ENCODE measurements at regions not wholly inside any gene's neighbourhood (a gene's known extent, or its start where the extent isn't known, plus 50 kb on each side); places are given as distances from the start of the nearest gene placed in this dataset.

GRCh38 chr11:122269824-122270223, 153.8 kb upstream of the BLID start:
- H3K23me2 ChIP-seq (ENCODE audit: low read depth, low read length) = no peaks in the 10 kb centered on the region
- H3K27ac ChIP-seq (ENCODE audit: low read depth, low read length) = no peak overlapping the region
- no peaks in the 10 kb centered on the region for H3K79me2 ChIP-seq (ENCODE audit: control insufficient read depth in 1 of 2, insufficient read depth in 2 of 2, low read length in 2 of 2)
- no peak overlapping the region for H3K4ac ChIP-seq (replicated peaks; ENCODE audit: insufficient read length, low read depth, low read length)
- H2BK120ac ChIP-seq (replicated peaks; ENCODE audit: low read depth, low read length) = no peak overlapping the region
- H4K91ac ChIP-seq (replicated peaks; ENCODE audit: insufficient read length, low read length) = no peak overlapping the region
- no peak overlapping the region for H4K8ac ChIP-seq (ENCODE audit: extremely low read depth, insufficient read depth, low read length)
- H2BK5ac ChIP-seq (ENCODE audit: low read depth, low read length) = no peak overlapping the region
- 89% methylated on average over 4 of the region's 4 CpGs; no CpG with 5 or more reads in 1 of the 2 experiments for WGBS, 2 experiments (ENCODE audit: extremely low coverage in 1 of 2, insufficient coverage in 1 of 2, insufficient read length in 1 of 2, insufficient replicate concordance in 2 of 2, low coverage in 1 of 2, low lambda C conversion rate in 2 of 2, missing lambda C conversion rate in 1 of 2)
- no peaks in the 10 kb centered on the region for H3K9me3 ChIP-seq (ENCODE audit: insufficient read depth in 2 of 2, low read depth in 1 of 2, low read length in 1 of 2)
- no peak overlapping the region for H3K4me3 ChIP-seq (ENCODE audit: extremely low read depth in 1 of 4, insufficient read depth in 2 of 4, low read depth in 3 of 4, low read length in 4 of 4)
- TF ChIP-seq EP300 (IDR thresholded peaks at IDR 0.05; ENCODE audit: borderline replicate concordance in 1 of 2, low read depth in 2 of 2, low read length in 2 of 2) (no peak), SRF (IDR thresholded peaks at IDR 0.05; ENCODE audit: low read depth, low read length) (no peak), TAF1 (IDR thresholded peaks at IDR 0.05; ENCODE audit: low read depth, low read length) (no peak), CEBPB (IDR thresholded peaks at IDR 0.05; ENCODE audit: low read depth, low read length) (no peak), TAF7 (optimal IDR thresholded peaks at IDR 0.05; ENCODE audit: borderline replicate concordance, low read depth, low read length) (no peak), CHD2 (IDR thresholded peaks at IDR 0.05; ENCODE audit: low read length) (no peak), SAP30 (IDR thresholded peaks at IDR 0.05; ENCODE audit: insufficient read depth, insufficient replicate concordance, low read length) (no peak), KDM4A (IDR thresholded peaks at IDR 0.05; ENCODE audit: low read depth, low read length, severe bottlenecking) (no peak), CHD1 (IDR thresholded peaks at IDR 0.05; ENCODE audit: low read depth, low read length) (no peak), POLR2AphosphoS5 (IDR thresholded peaks at IDR 0.05; ENCODE audit: low read depth, low read length) (no peak), SIRT6 (IDR thresholded peaks at IDR 0.05; ENCODE audit: low read length) (no peak), TEAD4 (IDR thresholded peaks at IDR 0.05; ENCODE audit: low read depth, low read length) (no peak)
- no peak overlapping the region for H2BK15ac ChIP-seq (ENCODE audit: low read length)
- no peaks in the 10 kb centered on the region for H3K79me1 ChIP-seq (ENCODE audit: low read depth, low read length)
- no peak overlapping the region for H3K4me2 ChIP-seq (ENCODE audit: insufficient read depth in 1 of 2, low read depth in 2 of 2, low read length in 2 of 2)
- ChIA-PET CTCF (ENCODE audit: partially characterized antibody) (interaction anchor here (0.9 kb wide), 1 partner anchor 51 kb away, joined by 4 read pairs; no protein-coding TSS in a partner anchor), POLR2A (ENCODE audit: partially characterized antibody) (no interaction called here)
- no peak overlapping the region for H2BK12ac ChIP-seq (ENCODE audit: low read depth, low read length)
- DNase-seq (ENCODE audit: low read depth in 1 of 2, low spot score in 2 of 2) (no peak), FAIRE-seq (no peak)
- H2AK5ac ChIP-seq (ENCODE audit: low read depth, low read length) = no peak overlapping the region
- no peak overlapping the region for H3K56ac ChIP-seq (replicated peaks; ENCODE audit: insufficient read length, low read depth, low read length)
- H4K5ac ChIP-seq (ENCODE audit: insufficient read length, low read depth, low read length) = no peak overlapping the region
- H2AFZ ChIP-seq (ENCODE audit: low read length) = no peak overlapping the region
- H3K27me3 ChIP-seq (replicated peaks in 1 of 4; ENCODE audit: control insufficient read depth in 3 of 4, extremely low read depth in 1 of 4, insufficient read depth in 3 of 4, low read length in 3 of 4) = peaks cover 0 to 1% (median 0%) of the 10 kb centered on the region in 4 experiments; a peak in 1 of 7 replicates
- no peak overlapping the region for H3K9ac ChIP-seq (replicated peaks in 1 of 4; ENCODE audit: extremely low read depth in 1 of 4, low read depth in 3 of 4, low read length in 3 of 4)
- no peak overlapping the region for H2BK20ac ChIP-seq (ENCODE audit: low read length)
- H3K14ac ChIP-seq (ENCODE audit: insufficient read length) = no peak overlapping the region
- H3K4me1 ChIP-seq (replicated peaks in 1 of 4; ENCODE audit: control insufficient read depth in 3 of 4, insufficient read depth in 4 of 4, low read length in 3 of 4) = no peaks in the 10 kb centered on the region
- no peak overlapping the region for H3K23ac ChIP-seq (ENCODE audit: insufficient read length)
- no peaks in the 10 kb centered on the region for H3K36me3 ChIP-seq (ENCODE audit: control insufficient read depth in 2 of 4, insufficient read depth in 4 of 4, low read length in 3 of 4)
- no peak overlapping the region for H3K18ac ChIP-seq (ENCODE audit: extremely low read depth, low read length)
- H4K20me1 ChIP-seq (replicated peaks in 1 of 2; ENCODE audit: control insufficient read depth in 1 of 2, insufficient read depth in 2 of 2, low read length in 2 of 2) = no peaks in the 10 kb centered on the region

Measured in H1 (cell line).